SU-DHL-6 (cell line): ENCODE measurements at regions not wholly inside any gene's neighbourhood (a gene's known extent, or its start where the extent isn't known, plus 50 kb on each side); places are given as distances from the start of the nearest gene placed in this dataset.
"Not testable (repeated sequence)": the region's sequence is repeated elsewhere in the genome, so short reads cannot be mapped to it uniquely, and the experiment has no call there.

Experiments used
- EZH2phosphoT487 ChIP-seq: fragments of 200-600 bp; sonication (generic), shearing (Covaris generic); conservative IDR thresholded peaks from 2 replicates; pipeline ENCODE4 v1.6.1; 2018; ENCODE audit warnings: mild to moderate bottlenecking, antibody characterized with exemption, low read length, moderate library complexity, mixed read lengths
- TF ChIP-seq, protein P1 (sequence below): fragments of 200-600 bp; sonication (generic); IDR thresholded peaks from one replicate; pipeline ENCODE4 v1.5.1; 2017; ENCODE audit warnings: antibody characterized with exemption, mild to moderate bottlenecking, low read length, moderate library complexity; ENCODE audit not compliant: insufficient read depth, poor library complexity, severe bottlenecking

- TF ChIP-seq, protein P1, sequence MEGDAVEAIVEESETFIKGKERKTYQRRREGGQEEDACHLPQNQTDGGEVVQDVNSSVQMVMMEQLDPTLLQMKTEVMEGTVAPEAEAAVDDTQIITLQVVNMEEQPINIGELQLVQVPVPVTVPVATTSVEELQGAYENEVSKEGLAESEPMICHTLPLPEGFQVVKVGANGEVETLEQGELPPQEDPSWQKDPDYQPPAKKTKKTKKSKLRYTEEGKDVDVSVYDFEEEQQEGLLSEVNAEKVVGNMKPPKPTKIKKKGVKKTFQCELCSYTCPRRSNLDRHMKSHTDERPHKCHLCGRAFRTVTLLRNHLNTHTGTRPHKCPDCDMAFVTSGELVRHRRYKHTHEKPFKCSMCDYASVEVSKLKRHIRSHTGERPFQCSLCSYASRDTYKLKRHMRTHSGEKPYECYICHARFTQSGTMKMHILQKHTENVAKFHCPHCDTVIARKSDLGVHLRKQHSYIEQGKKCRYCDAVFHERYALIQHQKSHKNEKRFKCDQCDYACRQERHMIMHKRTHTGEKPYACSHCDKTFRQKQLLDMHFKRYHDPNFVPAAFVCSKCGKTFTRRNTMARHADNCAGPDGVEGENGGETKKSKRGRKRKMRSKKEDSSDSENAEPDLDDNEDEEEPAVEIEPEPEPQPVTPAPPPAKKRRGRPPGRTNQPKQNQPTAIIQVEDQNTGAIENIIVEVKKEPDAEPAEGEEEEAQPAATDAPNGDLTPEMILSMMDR, result not testable (repeated sequence)
- TF ChIP-seq EZH2phosphoT487, result not testable (repeated sequence)
Measured at GRCh38 chr5:128861155-128861554, 104.1 kb upstream of the SLC27A6 start.
